ENCODE measurements at regions not wholly inside any gene's neighbourhood (a gene's known extent, or its start where the extent isn't known, plus 50 kb on each side); places are given as distances from the start of the nearest gene placed in this dataset.

GRCh38 chr19:28397306-28397705, 815.6 kb downstream of the UQCRFS1 start:
- DNase-seq = no peak
- Mint-ChIP-seq H3K4me3 (ENCODE audit: low read depth, unreplicated experiment) (no peak overlapping the region), H3K27ac (ENCODE audit: unreplicated experiment) (no peak overlapping the region), H3K4me1 (ENCODE audit: low read depth, unreplicated experiment) (no peaks in the 10 kb centered on the region), H3K9me3 (ENCODE audit: low read depth, unreplicated experiment) (peaks cover 3% of the 10 kb centered on the region), H3K27me3 (ENCODE audit: unreplicated experiment) (no peaks in the 10 kb centered on the region), H3K36me3 (ENCODE audit: insufficient read depth, unreplicated experiment) (no peaks in the 10 kb centered on the region)
- intact Hi-C loops (cut with micrococcal nuclease; ENCODE audit: unreplicated experiment) = no loop called here
- CTCF ChIA-PET = no interaction called here
- no peak for TF ChIP-seq CTCF (IDR thresholded peaks at IDR 0.05; ENCODE audit: unreplicated experiment)
- no TSS peak for BruUV-seq (replicated peaks)

DNA sequence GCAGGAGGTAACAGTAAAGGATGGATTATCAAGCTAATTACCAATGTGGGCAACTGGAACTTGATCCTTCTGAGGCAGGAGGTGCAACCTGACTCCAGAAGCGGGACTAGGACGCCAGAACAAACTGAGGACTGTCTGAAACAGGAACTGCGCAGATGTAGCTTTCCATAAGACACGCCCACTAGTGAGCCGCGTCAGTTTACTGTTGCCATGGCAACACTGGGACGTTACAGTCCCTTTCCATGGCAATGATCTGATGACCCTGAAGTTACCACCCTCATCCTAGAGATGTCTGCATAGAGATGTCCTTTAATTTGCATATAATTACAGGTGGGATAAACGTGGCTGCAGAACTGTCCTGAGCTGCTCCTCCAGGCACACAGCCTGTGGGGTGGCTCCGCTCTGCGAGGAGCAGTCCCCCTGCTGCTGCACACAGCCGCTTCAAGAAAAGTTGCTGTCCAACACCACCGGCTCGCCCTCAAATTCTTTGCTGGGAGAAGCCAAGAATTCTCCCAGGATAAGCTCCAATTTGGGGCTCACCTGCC, 816.6 kb downstream of the UQCRFS1 start:
- no TSS peak for BruUV-seq (replicated peaks)
- Mint-ChIP-seq H3K27ac (ENCODE audit: unreplicated experiment) (no peak overlapping the region), H3K27me3 (ENCODE audit: unreplicated experiment) (no peaks in the 10 kb centered on the region), H3K9me3 (ENCODE audit: low read depth, unreplicated experiment) (peaks cover 3% of the 10 kb centered on the region), H3K4me1 (ENCODE audit: low read depth, unreplicated experiment) (no peaks in the 10 kb centered on the region), H3K4me3 (ENCODE audit: low read depth, unreplicated experiment) (no peak overlapping the region), H3K36me3 (ENCODE audit: insufficient read depth, unreplicated experiment) (no peaks in the 10 kb centered on the region)
- no peak for TF ChIP-seq CTCF (IDR thresholded peaks at IDR 0.05; ENCODE audit: unreplicated experiment)
- intact Hi-C loops (cut with micrococcal nuclease; ENCODE audit: unreplicated experiment) = no loop called here
- DNase-seq = no peak
- CTCF ChIA-PET = no interaction called here

DNA sequence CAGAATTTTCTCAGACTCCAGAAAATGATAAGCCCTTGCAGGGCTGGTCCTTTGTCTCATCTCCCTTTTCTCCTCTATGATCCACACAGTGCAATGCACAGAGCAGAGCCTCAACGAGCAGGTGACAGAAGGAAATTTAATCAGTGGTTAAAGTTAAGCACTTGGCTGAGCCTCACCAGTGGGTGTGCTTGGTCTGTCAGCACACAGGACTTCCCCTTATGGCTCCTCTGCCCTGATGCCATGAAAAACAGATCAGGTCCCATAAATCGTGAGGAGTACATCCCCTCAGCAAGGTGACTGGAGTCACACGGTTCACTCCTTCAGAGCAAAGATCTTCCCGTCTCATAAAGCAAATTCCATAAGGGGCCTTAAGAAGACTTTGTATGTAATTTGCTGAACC, 818.2 kb downstream of the UQCRFS1 start:
- H3K36me3 Mint-ChIP-seq (ENCODE audit: insufficient read depth, unreplicated experiment) = no peaks in the 10 kb centered on the region
- no peak overlapping the region for H3K27ac Mint-ChIP-seq (ENCODE audit: unreplicated experiment)
- intact Hi-C loops (cut with micrococcal nuclease; ENCODE audit: unreplicated experiment) = no loop called here
- TF ChIP-seq CTCF (IDR thresholded peaks at IDR 0.05; ENCODE audit: unreplicated experiment) = no peak
- no peaks in the 10 kb centered on the region for H3K27me3 Mint-ChIP-seq (ENCODE audit: unreplicated experiment)
- peaks cover 3% of the 10 kb centered on the region for H3K9me3 Mint-ChIP-seq (ENCODE audit: low read depth, unreplicated experiment)
- H3K4me3 Mint-ChIP-seq (ENCODE audit: low read depth, unreplicated experiment) = no peak overlapping the region
- no peaks in the 10 kb centered on the region for H3K4me1 Mint-ChIP-seq (ENCODE audit: low read depth, unreplicated experiment)
- DNase-seq = no peak
- no TSS peak for BruUV-seq (replicated peaks)
- CTCF ChIA-PET = no interaction called here

GRCh38 chr19:28393574-28394336, 819.2 kb downstream of the UQCRFS1 start:
- no peak for TF ChIP-seq CTCF (IDR thresholded peaks at IDR 0.05; ENCODE audit: unreplicated experiment)
- CTCF ChIA-PET = no interaction called here
- H3K27ac Mint-ChIP-seq (ENCODE audit: unreplicated experiment) = no peak overlapping the region
- no TSS peak for BruUV-seq (replicated peaks)
- H3K9me3 Mint-ChIP-seq (ENCODE audit: low read depth, unreplicated experiment) = no peaks in the 10 kb centered on the region
- no peaks in the 10 kb centered on the region for H3K4me1 Mint-ChIP-seq (ENCODE audit: low read depth, unreplicated experiment)
- DNase-seq = no peak
- intact Hi-C loops (cut with micrococcal nuclease; ENCODE audit: unreplicated experiment) = no loop called here
- no peaks in the 10 kb centered on the region for H3K27me3 Mint-ChIP-seq (ENCODE audit: unreplicated experiment)
- H3K4me3 Mint-ChIP-seq (ENCODE audit: low read depth, unreplicated experiment) = no peak overlapping the region
- H3K36me3 Mint-ChIP-seq (ENCODE audit: insufficient read depth, unreplicated experiment) = no peaks in the 10 kb centered on the region

Data from Calu3 (cell line).